Fibroblast of villous mesenchyme (primary cell): ENCODE measurements at regions not wholly inside any gene's neighbourhood (a gene's known extent, or its start where the extent isn't known, plus 50 kb on each side); places are given as distances from the start of the nearest gene placed in this dataset.

Source experiments
- DNase-seq: peaks from one replicate; pipeline ENCODE4 v3.0.0-alpha.2; 2010; ENCODE audit warnings: low read depth
- H3K4me3 ChIP-seq: 2 replicates; pipeline ENCODE4 v1.5.1; 2011; ENCODE audit warnings: low read depth, mild to moderate bottlenecking, low read length
- TF ChIP-seq, protein P1 (sequence below): IDR thresholded peaks from 2 replicates; pipeline ENCODE4 v1.5.1; 2012; ENCODE audit warnings: low read depth, mild to moderate bottlenecking, low read length; ENCODE audit not compliant: insufficient read depth

DNA sequence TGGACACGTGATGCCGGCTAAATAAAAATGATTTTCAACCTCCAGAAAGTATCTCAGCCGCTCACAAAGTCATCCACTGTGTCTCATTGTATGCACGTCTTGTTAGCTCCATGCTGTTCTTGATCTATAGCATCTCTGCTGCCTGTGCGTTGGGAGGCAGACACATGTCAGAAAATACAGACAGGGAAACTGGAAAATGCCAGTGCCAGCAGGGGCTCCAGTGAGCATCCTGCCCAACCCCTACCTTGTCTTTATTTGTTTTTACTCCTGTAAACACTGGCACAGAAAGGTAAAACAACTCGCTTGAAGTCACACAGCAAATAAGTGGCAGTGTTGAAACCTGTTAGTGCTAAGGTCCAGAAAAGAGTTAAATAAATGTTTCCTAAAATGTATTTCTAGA is 208.1 kb upstream of the ASIC2 start:
- DNase-seq = no peak
- no peak overlapping the region for H3K4me3 ChIP-seq
- TF ChIP-seq, protein P1, sequence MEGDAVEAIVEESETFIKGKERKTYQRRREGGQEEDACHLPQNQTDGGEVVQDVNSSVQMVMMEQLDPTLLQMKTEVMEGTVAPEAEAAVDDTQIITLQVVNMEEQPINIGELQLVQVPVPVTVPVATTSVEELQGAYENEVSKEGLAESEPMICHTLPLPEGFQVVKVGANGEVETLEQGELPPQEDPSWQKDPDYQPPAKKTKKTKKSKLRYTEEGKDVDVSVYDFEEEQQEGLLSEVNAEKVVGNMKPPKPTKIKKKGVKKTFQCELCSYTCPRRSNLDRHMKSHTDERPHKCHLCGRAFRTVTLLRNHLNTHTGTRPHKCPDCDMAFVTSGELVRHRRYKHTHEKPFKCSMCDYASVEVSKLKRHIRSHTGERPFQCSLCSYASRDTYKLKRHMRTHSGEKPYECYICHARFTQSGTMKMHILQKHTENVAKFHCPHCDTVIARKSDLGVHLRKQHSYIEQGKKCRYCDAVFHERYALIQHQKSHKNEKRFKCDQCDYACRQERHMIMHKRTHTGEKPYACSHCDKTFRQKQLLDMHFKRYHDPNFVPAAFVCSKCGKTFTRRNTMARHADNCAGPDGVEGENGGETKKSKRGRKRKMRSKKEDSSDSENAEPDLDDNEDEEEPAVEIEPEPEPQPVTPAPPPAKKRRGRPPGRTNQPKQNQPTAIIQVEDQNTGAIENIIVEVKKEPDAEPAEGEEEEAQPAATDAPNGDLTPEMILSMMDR = no peak

DNA sequence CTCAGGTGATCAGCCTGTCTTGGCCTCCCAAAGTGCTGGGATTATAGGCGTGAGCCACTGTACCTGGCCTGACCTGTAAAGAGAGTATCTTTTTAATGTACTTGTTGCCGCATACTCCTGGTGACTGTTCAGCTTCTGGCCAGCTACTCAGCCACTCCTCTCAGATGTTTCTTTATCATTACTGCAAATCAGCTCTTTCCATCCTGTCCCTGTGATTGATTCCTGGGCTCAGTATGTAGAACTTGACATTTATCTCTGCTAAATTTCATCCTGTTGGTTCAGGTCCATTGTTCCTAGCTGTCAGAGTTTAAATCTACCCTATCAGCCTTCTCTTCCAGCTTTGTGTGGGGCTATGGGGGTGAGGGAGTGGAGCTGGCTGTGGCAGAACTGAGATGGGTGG is 211.5 kb upstream of the ASIC2 start:
- DNase-seq = no peak
- TF ChIP-seq, protein P1 = no peak
- no peak overlapping the region for H3K4me3 ChIP-seq

DNA sequence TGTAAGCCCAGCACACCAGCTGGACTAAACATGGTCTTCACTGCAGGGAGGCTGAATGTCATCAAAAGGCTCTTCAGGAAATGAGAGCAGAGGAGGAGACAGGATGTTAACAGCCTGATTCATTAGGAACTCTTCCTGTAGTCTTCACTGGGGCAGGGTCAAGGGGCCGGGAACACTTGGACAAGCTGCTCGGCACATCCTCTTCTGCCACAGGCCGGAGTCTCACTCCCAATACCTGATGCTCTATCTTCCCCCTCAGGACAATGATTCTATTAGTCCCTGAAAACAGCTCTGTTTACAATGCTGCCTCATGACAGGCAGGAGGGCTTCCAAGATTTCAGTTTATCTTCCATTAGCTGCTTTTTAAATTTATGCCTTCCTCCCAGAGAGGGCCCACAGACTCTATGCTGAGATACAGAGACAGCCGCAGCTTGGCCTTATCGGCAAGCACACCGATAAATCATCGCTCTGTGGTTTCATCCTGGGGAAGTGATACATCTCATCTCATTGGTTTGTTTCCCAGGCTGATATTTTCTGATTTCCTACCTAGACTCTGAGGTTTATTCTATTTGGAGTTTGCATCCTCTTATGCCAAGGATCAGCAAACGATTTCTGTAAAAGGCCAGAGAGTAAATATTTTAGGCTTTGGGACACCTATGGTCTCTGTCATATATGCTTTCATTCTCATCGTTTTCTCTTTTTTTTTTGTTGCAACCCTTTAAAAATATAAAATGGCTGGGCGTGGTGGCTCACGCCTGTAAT is 214.0 kb upstream of the ASIC2 start:
- no peak overlapping the region for H3K4me3 ChIP-seq
- peak; percentile 69 for DNase-seq
- TF ChIP-seq, protein P1 = no peak

DNA sequence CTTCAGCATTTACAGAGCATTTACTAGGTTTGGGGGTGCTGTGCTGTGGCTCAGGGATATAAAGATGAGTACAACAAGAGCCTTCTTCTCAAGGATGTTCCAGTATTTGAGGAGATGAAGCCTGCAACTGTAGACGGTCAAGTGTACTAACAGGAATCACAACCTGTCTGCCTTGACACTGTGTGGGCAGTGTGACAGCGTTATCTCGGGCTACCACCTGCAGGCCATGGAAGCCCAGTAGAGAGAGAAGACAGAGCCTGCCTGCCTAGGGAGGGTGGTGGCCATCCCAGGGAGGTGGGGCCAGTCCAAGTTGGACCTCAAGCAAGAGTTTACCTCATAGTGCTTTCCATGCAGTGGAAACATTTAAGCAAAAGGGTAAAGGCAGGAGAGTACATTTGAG is 215.1 kb upstream of the ASIC2 start:
- TF ChIP-seq, protein P1 = no peak
- no peak overlapping the region for H3K4me3 ChIP-seq
- DNase-seq = no peak

DNA sequence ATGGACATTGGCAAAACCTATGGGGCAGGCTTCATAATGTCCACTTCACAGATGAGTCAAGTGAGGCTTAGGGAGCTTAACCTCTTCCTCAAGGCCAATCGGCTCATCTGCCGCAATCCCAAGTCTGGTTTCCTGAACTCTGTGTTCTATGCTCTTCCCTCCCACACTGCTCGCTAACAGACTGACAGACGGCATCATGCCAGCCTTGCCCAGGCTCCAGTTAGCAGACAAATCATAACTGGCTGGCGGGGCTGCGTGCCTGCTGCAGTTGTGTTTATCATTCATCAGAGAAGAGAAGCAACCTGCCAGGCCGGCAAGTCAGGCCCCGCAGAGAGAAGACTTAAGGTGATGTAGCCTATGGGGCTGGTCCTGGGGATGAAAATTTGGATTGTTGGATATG is 216.2 kb upstream of the ASIC2 start:
- no peak for DNase-seq
- H3K4me3 ChIP-seq = no peak overlapping the region
- TF ChIP-seq, protein P1 = no peak

DNA sequence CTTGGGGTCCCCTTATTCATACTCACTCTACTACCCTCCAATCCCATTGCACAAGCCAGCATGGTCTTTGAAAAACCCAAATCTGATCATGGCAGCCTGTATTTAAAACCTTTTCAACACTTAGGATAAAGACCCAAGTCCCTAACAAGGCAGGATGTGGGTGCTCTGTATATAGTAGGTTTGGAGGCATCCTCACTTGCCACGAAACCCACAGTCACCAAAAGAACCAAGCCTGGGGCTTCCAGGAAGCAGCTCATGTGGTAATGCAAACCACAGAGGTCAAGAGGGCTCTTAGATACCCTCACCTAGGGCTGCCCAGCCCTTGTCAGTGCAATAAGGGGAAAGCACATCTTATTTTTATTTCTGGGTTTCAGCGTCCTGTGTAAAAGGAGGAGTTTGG is 218.6 kb upstream of the ASIC2 start:
- TF ChIP-seq, protein P1 = no peak
- no peak for DNase-seq
- no peak overlapping the region for H3K4me3 ChIP-seq

DNA sequence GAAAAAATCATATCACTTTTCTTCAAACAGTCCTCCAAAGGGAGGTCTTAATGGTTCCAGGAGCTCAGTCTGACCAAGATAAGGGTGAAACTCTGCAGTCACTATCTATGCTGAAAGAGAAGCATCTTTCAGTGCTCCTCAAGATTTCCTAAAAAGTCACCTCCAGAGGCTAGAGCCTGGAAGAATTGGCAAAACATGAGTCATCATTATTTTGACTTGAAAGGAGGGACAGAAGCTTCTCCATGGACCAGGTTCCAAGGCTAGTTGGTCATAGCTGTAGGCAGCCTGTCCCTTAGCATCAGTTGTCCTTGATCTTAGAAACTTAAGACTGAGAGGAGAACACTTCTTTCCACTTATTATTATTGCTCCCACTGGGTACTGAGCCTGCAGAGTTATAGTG is 219.0 kb upstream of the ASIC2 start:
- no peak overlapping the region for H3K4me3 ChIP-seq
- DNase-seq = no peak
- TF ChIP-seq, protein P1 = no peak
